HepG2 (cell line): ENCODE measurements at regions not wholly inside any gene's neighbourhood (a gene's known extent, or its start where the extent isn't known, plus 50 kb on each side); places are given as distances from the start of the nearest gene placed in this dataset.
A peak's percentile ranks its signal among the peaks of the same experiment; 100 is the strongest.

Experiments used
- CAMTA2 ChIP-seq: sonication (generic); formaldehyde crosslinking; IDR thresholded peaks from 2 replicates; pipeline ENCODE4 v1.4.0; 2020; ENCODE audit warnings: mild to moderate bottlenecking, missing genetic modification reagents, borderline replicate concordance
- CEBPG ChIP-seq: IDR thresholded peaks from 2 replicates; pipeline ENCODE4 v1.6.1; 2016
- ISX ChIP-seq: sonication (generic); formaldehyde crosslinking; conservative IDR thresholded peaks from 2 replicates; pipeline ENCODE4 v1.5.0; 2020; ENCODE audit warnings: missing genetic modification reagents
- KLF6 ChIP-seq: IDR thresholded peaks from 2 replicates; pipeline ENCODE4 v1.8.0; 2016; ENCODE audit warnings: missing biosample characterization, missing genetic modification reagents
- KLF9 ChIP-seq: IDR thresholded peaks from 2 replicates; pipeline ENCODE4 v1.6.1; 2016; ENCODE audit warnings: low read depth
- MED1 ChIP-seq: sonication (generic); formaldehyde crosslinking; IDR thresholded peaks from 2 replicates; pipeline ENCODE4 v1.4.0; 2020; ENCODE audit warnings: missing genetic modification reagents
- NFE2L1 ChIP-seq: sonication (generic); formaldehyde crosslinking; IDR thresholded peaks from 2 replicates; pipeline ENCODE4 v1.4.0; 2020; ENCODE audit warnings: missing genetic modification reagents, mild to moderate bottlenecking, borderline replicate concordance
- ZEB1 ChIP-seq: IDR thresholded peaks from 2 replicates; pipeline ENCODE4 v1.6.1; 2012; ENCODE audit warnings: mild to moderate bottlenecking, low read depth, inconsistent platforms; ENCODE audit not compliant: insufficient replicate concordance
- ZNF510 ChIP-seq: sonication (generic); formaldehyde crosslinking; IDR thresholded peaks from 2 replicates; pipeline ENCODE4 v1.4.0; 2020; ENCODE audit warnings: low read depth, mild to moderate bottlenecking, missing genetic modification reagents
- ZNF564 ChIP-seq: sonication (generic); formaldehyde crosslinking; IDR thresholded peaks from 2 replicates; pipeline ENCODE4 v1.8.1; 2023; ENCODE audit warnings: mild to moderate bottlenecking, missing genetic modification reagents
- TF ChIP-seq, protein P1 (sequence below): sonication (generic); formaldehyde crosslinking; IDR thresholded peaks from 2 replicates; pipeline ENCODE4 v1.4.0; 2020; ENCODE audit warnings: missing genetic modification reagents, borderline replicate concordance
- TF ChIP-seq, protein P2 (sequence below): fragments of 450-650 bp; IDR thresholded peaks from 2 replicates; pipeline ENCODE4 v1.6.1; 2017; ENCODE audit warnings: mild to moderate bottlenecking
- TF ChIP-seq, protein P3 (sequence below): sonication (generic); formaldehyde crosslinking; IDR thresholded peaks from 2 replicates; pipeline ENCODE4 v1.4.0; 2020; ENCODE audit warnings: mild to moderate bottlenecking, missing genetic modification reagents
- TF ChIP-seq, protein P4 (sequence below): IDR thresholded peaks from 2 replicates; pipeline ENCODE4 v1.6.1; 2016; ENCODE audit warnings: low read depth, borderline replicate concordance
- TF ChIP-seq, protein P5 (sequence below): sonication (generic); formaldehyde crosslinking; IDR thresholded peaks from 2 replicates; pipeline ENCODE4 v1.8.0; 2022; ENCODE audit warnings: missing genetic modification reagents, mild to moderate bottlenecking, borderline replicate concordance
- TF ChIP-seq, protein P6 (sequence below): sonication (generic); formaldehyde crosslinking; IDR thresholded peaks from 2 replicates; pipeline ENCODE4 v1.8.0; 2022; ENCODE audit warnings: missing genetic modification reagents, mild to moderate bottlenecking, moderate library complexity, borderline replicate concordance

DNA sequence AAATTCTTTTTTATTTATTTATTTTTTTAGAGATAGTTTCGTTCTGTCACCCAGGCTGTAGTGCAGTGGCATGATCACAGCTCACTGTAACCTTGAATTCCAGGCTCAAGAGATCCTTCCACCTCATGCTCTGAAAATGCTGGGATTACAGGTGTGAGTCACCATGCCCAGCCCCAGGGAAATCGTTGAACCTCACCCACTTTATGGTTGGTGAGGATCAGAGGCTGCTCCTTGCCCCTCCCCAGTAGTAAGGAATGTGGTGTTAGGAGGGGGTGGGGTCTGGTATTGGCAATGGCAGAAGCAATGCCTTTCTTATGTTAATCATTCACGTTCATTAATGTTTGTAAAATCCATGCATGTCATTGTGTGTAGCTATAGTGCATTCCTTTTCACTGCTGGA, 161.9 kb downstream of the SUCLG1 start (continued):
- TF ChIP-seq, protein P1, sequence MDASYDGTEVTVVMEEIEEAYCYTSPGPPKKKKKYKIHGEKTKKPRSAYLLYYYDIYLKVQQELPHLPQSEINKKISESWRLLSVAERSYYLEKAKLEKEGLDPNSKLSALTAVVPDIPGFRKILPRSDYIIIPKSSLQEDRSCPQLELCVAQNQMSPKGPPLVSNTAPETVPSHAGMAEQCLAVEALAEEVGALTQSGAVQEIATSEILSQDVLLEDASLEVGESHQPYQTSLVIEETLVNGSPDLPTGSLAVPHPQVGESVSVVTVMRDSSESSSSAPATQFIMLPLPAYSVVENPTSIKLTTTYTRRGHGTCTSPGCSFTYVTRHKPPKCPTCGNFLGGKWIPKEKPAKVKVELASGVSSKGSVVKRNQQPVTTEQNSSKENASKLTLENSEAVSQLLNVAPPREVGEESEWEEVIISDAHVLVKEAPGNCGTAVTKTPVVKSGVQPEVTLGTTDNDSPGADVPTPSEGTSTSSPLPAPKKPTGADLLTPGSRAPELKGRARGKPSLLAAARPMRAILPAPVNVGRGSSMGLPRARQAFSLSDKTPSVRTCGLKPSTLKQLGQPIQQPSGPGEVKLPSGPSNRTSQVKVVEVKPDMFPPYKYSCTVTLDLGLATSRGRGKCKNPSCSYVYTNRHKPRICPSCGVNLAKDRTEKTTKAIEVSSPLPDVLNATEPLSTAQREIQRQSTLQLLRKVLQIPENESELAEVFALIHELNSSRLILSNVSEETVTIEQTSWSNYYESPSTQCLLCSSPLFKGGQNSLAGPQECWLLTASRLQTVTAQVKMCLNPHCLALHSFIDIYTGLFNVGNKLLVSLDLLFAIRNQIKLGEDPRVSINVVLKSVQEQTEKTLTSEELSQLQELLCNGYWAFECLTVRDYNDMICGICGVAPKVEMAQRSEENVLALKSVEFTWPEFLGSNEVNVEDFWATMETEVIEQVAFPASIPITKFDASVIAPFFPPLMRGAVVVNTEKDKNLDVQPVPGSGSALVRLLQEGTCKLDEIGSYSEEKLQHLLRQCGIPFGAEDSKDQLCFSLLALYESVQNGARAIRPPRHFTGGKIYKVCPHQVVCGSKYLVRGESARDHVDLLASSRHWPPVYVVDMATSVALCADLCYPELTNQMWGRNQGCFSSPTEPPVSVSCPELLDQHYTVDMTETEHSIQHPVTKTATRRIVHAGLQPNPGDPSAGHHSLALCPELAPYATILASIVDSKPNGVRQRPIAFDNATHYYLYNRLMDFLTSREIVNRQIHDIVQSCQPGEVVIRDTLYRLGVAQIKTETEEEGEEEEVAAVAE (CRISPR knock-in tag) = no peak
- TF ChIP-seq, protein P2, sequence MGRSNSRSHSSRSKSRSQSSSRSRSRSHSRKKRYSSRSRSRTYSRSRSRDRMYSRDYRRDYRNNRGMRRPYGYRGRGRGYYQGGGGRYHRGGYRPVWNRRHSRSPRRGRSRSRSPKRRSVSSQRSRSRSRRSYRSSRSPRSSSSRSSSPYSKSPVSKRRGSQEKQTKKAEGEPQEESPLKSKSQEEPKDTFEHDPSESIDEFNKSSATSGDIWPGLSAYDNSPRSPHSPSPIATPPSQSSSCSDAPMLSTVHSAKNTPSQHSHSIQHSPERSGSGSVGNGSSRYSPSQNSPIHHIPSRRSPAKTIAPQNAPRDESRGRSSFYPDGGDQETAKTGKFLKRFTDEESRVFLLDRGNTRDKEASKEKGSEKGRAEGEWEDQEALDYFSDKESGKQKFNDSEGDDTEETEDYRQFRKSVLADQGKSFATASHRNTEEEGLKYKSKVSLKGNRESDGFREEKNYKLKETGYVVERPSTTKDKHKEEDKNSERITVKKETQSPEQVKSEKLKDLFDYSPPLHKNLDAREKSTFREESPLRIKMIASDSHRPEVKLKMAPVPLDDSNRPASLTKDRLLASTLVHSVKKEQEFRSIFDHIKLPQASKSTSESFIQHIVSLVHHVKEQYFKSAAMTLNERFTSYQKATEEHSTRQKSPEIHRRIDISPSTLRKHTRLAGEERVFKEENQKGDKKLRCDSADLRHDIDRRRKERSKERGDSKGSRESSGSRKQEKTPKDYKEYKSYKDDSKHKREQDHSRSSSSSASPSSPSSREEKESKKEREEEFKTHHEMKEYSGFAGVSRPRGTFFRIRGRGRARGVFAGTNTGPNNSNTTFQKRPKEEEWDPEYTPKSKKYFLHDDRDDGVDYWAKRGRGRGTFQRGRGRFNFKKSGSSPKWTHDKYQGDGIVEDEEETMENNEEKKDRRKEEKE = no peak
- TF ChIP-seq, protein P3, sequence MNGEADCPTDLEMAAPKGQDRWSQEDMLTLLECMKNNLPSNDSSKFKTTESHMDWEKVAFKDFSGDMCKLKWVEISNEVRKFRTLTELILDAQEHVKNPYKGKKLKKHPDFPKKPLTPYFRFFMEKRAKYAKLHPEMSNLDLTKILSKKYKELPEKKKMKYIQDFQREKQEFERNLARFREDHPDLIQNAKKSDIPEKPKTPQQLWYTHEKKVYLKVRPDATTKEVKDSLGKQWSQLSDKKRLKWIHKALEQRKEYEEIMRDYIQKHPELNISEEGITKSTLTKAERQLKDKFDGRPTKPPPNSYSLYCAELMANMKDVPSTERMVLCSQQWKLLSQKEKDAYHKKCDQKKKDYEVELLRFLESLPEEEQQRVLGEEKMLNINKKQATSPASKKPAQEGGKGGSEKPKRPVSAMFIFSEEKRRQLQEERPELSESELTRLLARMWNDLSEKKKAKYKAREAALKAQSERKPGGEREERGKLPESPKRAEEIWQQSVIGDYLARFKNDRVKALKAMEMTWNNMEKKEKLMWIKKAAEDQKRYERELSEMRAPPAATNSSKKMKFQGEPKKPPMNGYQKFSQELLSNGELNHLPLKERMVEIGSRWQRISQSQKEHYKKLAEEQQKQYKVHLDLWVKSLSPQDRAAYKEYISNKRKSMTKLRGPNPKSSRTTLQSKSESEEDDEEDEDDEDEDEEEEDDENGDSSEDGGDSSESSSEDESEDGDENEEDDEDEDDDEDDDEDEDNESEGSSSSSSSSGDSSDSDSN = peak; percentile 35; the same call in 1 of the 2 replicates
- TF ChIP-seq, protein P4, sequence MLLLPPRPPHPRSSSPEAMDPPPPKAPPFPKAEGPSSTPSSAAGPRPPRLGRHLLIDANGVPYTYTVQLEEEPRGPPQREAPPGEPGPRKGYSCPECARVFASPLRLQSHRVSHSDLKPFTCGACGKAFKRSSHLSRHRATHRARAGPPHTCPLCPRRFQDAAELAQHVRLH = no peak
- TF ChIP-seq KLF9 (CRISPR knock-in tag) (no peak), ZNF564 (no peak), ZEB1 (no peak), KLF6 (CRISPR knock-in tag) (no peak), ISX (no peak), CAMTA2 (CRISPR knock-in tag) (no peak), CEBPG (CRISPR knock-in tag) (peak; percentile 32; the same call in 1 of the 2 replicates), NFE2L1 (CRISPR knock-in tag) (no peak), MED1 (CRISPR knock-in tag) (peak; percentile 75), ZNF510 (CRISPR knock-in tag) (no peak)
- TF ChIP-seq, protein P5, sequence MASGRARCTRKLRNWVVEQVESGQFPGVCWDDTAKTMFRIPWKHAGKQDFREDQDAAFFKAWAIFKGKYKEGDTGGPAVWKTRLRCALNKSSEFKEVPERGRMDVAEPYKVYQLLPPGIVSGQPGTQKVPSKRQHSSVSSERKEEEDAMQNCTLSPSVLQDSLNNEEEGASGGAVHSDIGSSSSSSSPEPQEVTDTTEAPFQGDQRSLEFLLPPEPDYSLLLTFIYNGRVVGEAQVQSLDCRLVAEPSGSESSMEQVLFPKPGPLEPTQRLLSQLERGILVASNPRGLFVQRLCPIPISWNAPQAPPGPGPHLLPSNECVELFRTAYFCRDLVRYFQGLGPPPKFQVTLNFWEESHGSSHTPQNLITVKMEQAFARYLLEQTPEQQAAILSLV (CRISPR knock-in tag) = no peak
- TF ChIP-seq, protein P6, sequence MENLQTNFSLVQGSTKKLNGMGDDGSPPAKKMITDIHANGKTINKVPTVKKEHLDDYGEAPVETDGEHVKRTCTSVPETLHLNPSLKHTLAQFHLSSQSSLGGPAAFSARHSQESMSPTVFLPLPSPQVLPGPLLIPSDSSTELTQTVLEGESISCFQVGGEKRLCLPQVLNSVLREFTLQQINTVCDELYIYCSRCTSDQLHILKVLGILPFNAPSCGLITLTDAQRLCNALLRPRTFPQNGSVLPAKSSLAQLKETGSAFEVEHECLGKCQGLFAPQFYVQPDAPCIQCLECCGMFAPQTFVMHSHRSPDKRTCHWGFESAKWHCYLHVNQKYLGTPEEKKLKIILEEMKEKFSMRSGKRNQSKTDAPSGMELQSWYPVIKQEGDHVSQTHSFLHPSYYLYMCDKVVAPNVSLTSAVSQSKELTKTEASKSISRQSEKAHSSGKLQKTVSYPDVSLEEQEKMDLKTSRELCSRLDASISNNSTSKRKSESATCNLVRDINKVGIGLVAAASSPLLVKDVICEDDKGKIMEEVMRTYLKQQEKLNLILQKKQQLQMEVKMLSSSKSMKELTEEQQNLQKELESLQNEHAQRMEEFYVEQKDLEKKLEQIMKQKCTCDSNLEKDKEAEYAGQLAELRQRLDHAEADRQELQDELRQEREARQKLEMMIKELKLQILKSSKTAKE (CRISPR knock-in tag) = no peak
